RWPE2 (cell line): ENCODE measurements at regions not wholly inside any gene's neighbourhood (a gene's known extent, or its start where the extent isn't known, plus 50 kb on each side); places are given as distances from the start of the nearest gene placed in this dataset.
"Not testable (repeated sequence)": the region's sequence is repeated elsewhere in the genome, so short reads cannot be mapped to it uniquely, and the experiment has no call there.

Experiments
- ATAC-seq: fragments of 200-7000 bp; cut with Tn5 transposase; 3 replicates; pipeline ENCODE4 v1.9.1; 2021; ENCODE audit warnings: low read depth
- DNase-seq: peaks from one replicate; pipeline ENCODE4 v3.0.0-alpha.2; 2020; ENCODE audit warnings: low spot score
- H3K27ac ChIP-seq: fragments of 450-650 bp; 2 replicates; pipeline ENCODE4 v1.5.1; 2017; ENCODE audit warnings: mild to moderate bottlenecking; ENCODE audit not compliant: poor library complexity, severe bottlenecking
- H3K27me3 ChIP-seq: fragments of 250-450 bp; sonication (Bioruptor Pico); 2 replicates; pipeline ENCODE4 v1.5.1; 2021; ENCODE audit warnings: mild to moderate bottlenecking, moderate library complexity; ENCODE audit not compliant: insufficient read depth, poor library complexity, severe bottlenecking
- H3K36me3 ChIP-seq: fragments of 250-450 bp; sonication (Bioruptor Pico); 2 replicates; pipeline ENCODE4 v1.5.1; 2020; ENCODE audit warnings: low read depth, mild to moderate bottlenecking, moderate library complexity
- H3K4me1 ChIP-seq: fragments of 250-450 bp; sonication (Bioruptor Pico); 2 replicates; pipeline ENCODE4 v1.5.1; 2021; ENCODE audit warnings: mild to moderate bottlenecking, moderate library complexity; ENCODE audit not compliant: insufficient read depth, poor library complexity, severe bottlenecking
- H3K4me3 ChIP-seq: fragments of 250-450 bp; sonication (Bioruptor Pico); 2 replicates; pipeline ENCODE4 v1.5.1; 2021; ENCODE audit warnings: mild to moderate bottlenecking, moderate library complexity; ENCODE audit not compliant: severe bottlenecking
- H3K9me3 ChIP-seq: fragments of 250-450 bp; sonication (Bioruptor Pico); 2 replicates; pipeline ENCODE4 v1.5.1; 2021; ENCODE audit warnings: mild to moderate bottlenecking, moderate library complexity; ENCODE audit not compliant: severe bottlenecking
- CTCF ChIP-seq: fragments of 450-650 bp; IDR thresholded peaks from one replicate; pipeline ENCODE4 v1.5.1; 2017; ENCODE audit warnings: mild to moderate bottlenecking, moderate library complexity; ENCODE audit not compliant: poor library complexity, severe bottlenecking

- not testable (repeated sequence) for H3K9me3 ChIP-seq, DNase-seq, H3K27ac ChIP-seq, H3K36me3 ChIP-seq, H3K4me1 ChIP-seq, H3K27me3 ChIP-seq, ATAC-seq, H3K4me3 ChIP-seq
Observed at GRCh38 chr10:45539569-45539968, 133.0 kb downstream of the ZFAND4 start.

- no peaks in the 10 kb centered on the region for H3K27me3 ChIP-seq
- TF ChIP-seq CTCF, result no peak
- H3K9me3 ChIP-seq, result no peaks in the 10 kb centered on the region
- H3K4me1 ChIP-seq, result no peaks in the 10 kb centered on the region
- DNase-seq, result no peak
- H3K27ac ChIP-seq, result no peak overlapping the region
- H3K4me3 ChIP-seq, result no peak overlapping the region
- no peaks in the 10 kb centered on the region for H3K36me3 ChIP-seq
- ATAC-seq, result no peak
Observed at GRCh38 chr10:45534572-45534971, 138.0 kb downstream of the ZFAND4 start.

- Histone ChIP-seq H3K27ac (no peak overlapping the region), H3K9me3 (no peaks in the 10 kb centered on the region), H3K4me3 (no peak overlapping the region), H3K36me3 (no peaks in the 10 kb centered on the region), H3K27me3 (no peaks in the 10 kb centered on the region), H3K4me1 (no peaks in the 10 kb centered on the region)
- TF ChIP-seq CTCF, result no peak
- ATAC-seq (no peak), DNase-seq (no peak)
Observed at GRCh38 chr10:45532480-45532879, 140.1 kb downstream of the ZFAND4 start.

- TF ChIP-seq CTCF, result no peak
- Histone ChIP-seq H3K27ac (no peak overlapping the region), H3K4me1 (no peaks in the 10 kb centered on the region), H3K4me3 (no peak overlapping the region), H3K27me3 (no peaks in the 10 kb centered on the region), H3K9me3 (no peaks in the 10 kb centered on the region), H3K36me3 (no peaks in the 10 kb centered on the region)
- DNase-seq, result no peak
- no peak for ATAC-seq
Observed at GRCh38 chr10:45526309-45526905, 146.2 kb downstream of the ZFAND4 start.

GRCh38 chr10:45520476-45520875, 146.5 kb downstream of the ALOX5 start:
- TF ChIP-seq CTCF, result no peak
- Histone ChIP-seq H3K4me3 (no peak overlapping the region), H3K27ac (no peak overlapping the region), H3K27me3 (no peaks in the 10 kb centered on the region), H3K4me1 (no peaks in the 10 kb centered on the region), H3K36me3 (no peaks in the 10 kb centered on the region), H3K9me3 (no peaks in the 10 kb centered on the region)
- ATAC-seq (no peak), DNase-seq (no peak)
